ENCODE measurements at regions not wholly inside any gene's neighbourhood (a gene's known extent, or its start where the extent isn't known, plus 50 kb on each side); places are given as distances from the start of the nearest gene placed in this dataset.

DNA sequence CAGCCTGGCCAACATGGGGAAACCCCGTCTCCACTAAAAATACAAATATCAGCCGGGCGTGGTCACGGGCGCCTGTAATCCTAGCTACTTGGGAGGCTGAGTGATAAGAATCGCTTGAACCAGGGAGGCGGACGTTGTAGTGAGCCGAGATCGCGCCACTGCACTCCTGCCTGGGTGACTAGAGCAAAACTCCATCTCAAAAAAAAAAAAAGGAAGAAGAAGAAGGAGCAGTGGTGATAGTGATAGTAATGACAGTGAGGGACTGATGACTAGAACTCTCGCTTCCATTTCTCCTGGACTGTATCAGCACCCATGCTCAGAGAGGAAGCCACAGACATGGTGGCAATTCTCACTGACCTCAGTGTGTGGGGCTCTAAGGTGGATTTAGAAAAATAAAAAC is 52.6 kb upstream of the CLINT1 start:
- no peaks in the 10 kb centered on the region for H4K20me1 ChIP-seq (ENCODE audit: control insufficient read depth, insufficient read depth)
- intact Hi-C loops (cut with micrococcal nuclease; ENCODE audit: unreplicated experiment) (no loop called here), in situ Hi-C loops (cut with MboI) (no loop called here)
- DNase-seq (ENCODE audit: low read depth, low spot score) = no peak
- no peaks in the 10 kb centered on the region for H3K27me3 ChIP-seq (replicated peaks in 1 of 2; ENCODE audit: control insufficient read depth in 2 of 2, insufficient read depth in 2 of 2, low read length in 1 of 2)
- CTCF ChIA-PET = interaction anchor here (1.0 to 1.5 kb wide), 2 partner anchors 37 to 39 kb away, joined by 3 to 6 read pairs; no protein-coding TSS in a partner anchor
- H3K4me3 ChIP-seq = no peak overlapping the region
- BruUV-seq (replicated peaks) = no TSS peak
- no peak overlapping the region for H3K27ac ChIP-seq (ENCODE audit: control insufficient read depth, insufficient read depth)
- no peak overlapping the region for H2AFZ ChIP-seq (ENCODE audit: control insufficient read depth, low read depth, low read length)
- POLR2A ChIA-PET = interaction anchor here (0.7 to 1.0 kb wide), 2 partner anchors 9 to 54 kb away, joined by 3 to 5 read pairs; no protein-coding TSS in a partner anchor
- SMC1A ChIA-PET (ENCODE audit: uncharacterized antibody, unreplicated experiment) = interaction anchor here (0.9 to 1.2 kb wide), 3 partner anchors 10 to 12 kb away, joined by 3 read pairs; no protein-coding TSS in a partner anchor
- H3K9ac ChIP-seq (ENCODE audit: control insufficient read depth, insufficient read depth, low read length) = no peak overlapping the region
- peak; percentile 36 for ATAC-seq
- no peaks in the 10 kb centered on the region for H3K9me3 ChIP-seq (replicated peaks; ENCODE audit: control insufficient read depth, insufficient read depth, low read length)
- no peak for TF ChIP-seq SMARCA5 (IDR thresholded peaks at IDR 0.05)
- no peak for TF ChIP-seq HDAC6 (IDR thresholded peaks at IDR 0.05; ENCODE audit: unreplicated experiment)
- TF ChIP-seq ZNF274 (IDR thresholded peaks at IDR 0.05; ENCODE audit: insufficient read depth, insufficient read length) = no peak
- TF ChIP-seq, protein P1, sequence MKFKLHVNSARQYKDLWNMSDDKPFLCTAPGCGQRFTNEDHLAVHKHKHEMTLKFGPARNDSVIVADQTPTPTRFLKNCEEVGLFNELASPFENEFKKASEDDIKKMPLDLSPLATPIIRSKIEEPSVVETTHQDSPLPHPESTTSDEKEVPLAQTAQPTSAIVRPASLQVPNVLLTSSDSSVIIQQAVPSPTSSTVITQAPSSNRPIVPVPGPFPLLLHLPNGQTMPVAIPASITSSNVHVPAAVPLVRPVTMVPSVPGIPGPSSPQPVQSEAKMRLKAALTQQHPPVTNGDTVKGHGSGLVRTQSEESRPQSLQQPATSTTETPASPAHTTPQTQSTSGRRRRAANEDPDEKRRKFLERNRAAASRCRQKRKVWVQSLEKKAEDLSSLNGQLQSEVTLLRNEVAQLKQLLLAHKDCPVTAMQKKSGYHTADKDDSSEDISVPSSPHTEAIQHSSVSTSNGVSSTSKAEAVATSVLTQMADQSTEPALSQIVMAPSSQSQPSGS (IDR thresholded peaks at IDR 0.05; ENCODE audit: low read length) = no peak
- no peak for TF ChIP-seq CREB1 (IDR thresholded peaks at IDR 0.05; ENCODE audit: low read depth)
- TF ChIP-seq, protein P2, sequence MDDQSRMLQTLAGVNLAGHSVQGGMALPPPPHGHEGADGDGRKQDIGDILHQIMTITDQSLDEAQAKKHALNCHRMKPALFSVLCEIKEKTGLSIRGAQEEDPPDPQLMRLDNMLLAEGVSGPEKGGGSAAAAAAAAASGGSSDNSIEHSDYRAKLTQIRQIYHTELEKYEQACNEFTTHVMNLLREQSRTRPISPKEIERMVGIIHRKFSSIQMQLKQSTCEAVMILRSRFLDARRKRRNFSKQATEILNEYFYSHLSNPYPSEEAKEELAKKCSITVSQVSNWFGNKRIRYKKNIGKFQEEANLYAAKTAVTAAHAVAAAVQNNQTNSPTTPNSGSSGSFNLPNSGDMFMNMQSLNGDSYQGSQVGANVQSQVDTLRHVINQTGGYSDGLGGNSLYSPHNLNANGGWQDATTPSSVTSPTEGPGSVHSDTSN (IDR thresholded peaks at IDR 0.05; ENCODE audit: insufficient replicate concordance, low read depth, low read length) = no peak
- TF ChIP-seq KDM1A (IDR thresholded peaks at IDR 0.05; ENCODE audit: borderline replicate concordance) = no peak
- TF ChIP-seq SUPT20H (IDR thresholded peaks at IDR 0.05; ENCODE audit: borderline replicate concordance, control insufficient read depth, low read depth, low read length) = no peak
- TF ChIP-seq ZBED1 (IDR thresholded peaks at IDR 0.05; ENCODE audit: borderline replicate concordance) = no peak
- TF ChIP-seq GATAD2B (conservative IDR thresholded peaks at IDR 0.05; ENCODE audit: low read depth) = no peak
- TF ChIP-seq, protein P3, sequence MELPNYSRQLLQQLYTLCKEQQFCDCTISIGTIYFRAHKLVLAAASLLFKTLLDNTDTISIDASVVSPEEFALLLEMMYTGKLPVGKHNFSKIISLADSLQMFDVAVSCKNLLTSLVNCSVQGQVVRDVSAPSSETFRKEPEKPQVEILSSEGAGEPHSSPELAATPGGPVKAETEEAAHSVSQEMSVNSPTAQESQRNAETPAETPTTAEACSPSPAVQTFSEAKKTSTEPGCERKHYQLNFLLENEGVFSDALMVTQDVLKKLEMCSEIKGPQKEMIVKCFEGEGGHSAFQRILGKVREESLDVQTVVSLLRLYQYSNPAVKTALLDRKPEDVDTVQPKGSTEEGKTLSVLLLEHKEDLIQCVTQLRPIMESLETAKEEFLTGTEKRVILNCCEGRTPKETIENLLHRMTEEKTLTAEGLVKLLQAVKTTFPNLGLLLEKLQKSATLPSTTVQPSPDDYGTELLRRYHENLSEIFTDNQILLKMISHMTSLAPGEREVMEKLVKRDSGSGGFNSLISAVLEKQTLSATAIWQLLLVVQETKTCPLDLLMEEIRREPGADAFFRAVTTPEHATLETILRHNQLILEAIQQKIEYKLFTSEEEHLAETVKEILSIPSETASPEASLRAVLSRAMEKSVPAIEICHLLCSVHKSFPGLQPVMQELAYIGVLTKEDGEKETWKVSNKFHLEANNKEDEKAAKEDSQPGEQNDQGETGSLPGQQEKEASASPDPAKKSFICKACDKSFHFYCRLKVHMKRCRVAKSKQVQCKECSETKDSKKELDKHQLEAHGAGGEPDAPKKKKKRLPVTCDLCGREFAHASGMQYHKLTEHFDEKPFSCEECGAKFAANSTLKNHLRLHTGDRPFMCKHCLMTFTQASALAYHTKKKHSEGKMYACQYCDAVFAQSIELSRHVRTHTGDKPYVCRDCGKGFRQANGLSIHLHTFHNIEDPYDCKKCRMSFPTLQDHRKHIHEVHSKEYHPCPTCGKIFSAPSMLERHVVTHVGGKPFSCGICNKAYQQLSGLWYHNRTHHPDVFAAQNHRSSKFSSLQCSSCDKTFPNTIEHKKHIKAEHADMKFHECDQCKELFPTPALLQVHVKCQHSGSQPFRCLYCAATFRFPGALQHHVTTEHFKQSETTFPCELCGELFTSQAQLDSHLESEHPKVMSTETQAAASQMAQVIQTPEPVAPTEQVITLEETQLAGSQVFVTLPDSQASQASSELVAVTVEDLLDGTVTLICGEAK (IDR thresholded peaks at IDR 0.05; ENCODE audit: borderline replicate concordance) = no peak
- no peak for TF ChIP-seq TCF7 (IDR thresholded peaks at IDR 0.05; ENCODE audit: borderline replicate concordance)
- no peak for TF ChIP-seq SMAD5 (IDR thresholded peaks at IDR 0.05; ENCODE audit: low read depth)
- TF ChIP-seq, protein P4, sequence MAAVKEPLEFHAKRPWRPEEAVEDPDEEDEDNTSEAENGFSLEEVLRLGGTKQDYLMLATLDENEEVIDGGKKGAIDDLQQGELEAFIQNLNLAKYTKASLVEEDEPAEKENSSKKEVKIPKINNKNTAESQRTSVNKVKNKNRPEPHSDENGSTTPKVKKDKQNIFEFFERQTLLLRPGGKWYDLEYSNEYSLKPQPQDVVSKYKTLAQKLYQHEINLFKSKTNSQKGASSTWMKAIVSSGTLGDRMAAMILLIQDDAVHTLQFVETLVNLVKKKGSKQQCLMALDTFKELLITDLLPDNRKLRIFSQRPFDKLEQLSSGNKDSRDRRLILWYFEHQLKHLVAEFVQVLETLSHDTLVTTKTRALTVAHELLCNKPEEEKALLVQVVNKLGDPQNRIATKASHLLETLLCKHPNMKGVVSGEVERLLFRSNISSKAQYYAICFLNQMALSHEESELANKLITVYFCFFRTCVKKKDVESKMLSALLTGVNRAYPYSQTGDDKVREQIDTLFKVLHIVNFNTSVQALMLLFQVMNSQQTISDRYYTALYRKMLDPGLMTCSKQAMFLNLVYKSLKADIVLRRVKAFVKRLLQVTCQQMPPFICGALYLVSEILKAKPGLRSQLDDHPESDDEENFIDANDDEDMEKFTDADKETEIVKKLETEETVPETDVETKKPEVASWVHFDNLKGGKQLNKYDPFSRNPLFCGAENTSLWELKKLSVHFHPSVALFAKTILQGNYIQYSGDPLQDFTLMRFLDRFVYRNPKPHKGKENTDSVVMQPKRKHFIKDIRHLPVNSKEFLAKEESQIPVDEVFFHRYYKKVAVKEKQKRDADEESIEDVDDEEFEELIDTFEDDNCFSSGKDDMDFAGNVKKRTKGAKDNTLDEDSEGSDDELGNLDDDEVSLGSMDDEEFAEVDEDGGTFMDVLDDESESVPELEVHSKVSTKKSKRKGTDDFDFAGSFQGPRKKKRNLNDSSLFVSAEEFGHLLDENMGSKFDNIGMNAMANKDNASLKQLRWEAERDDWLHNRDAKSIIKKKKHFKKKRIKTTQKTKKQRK (IDR thresholded peaks at IDR 0.05; ENCODE audit: low read depth, low read length) = no peak
- no peak for TF ChIP-seq POLR2A (IDR thresholded peaks at IDR 0.05; ENCODE audit: low read depth, low read length)
- peaks cover 8% of the 10 kb centered on the region; the same call in 1 of the 2 replicates for H3K4me1 ChIP-seq (ENCODE audit: control insufficient read depth, insufficient read depth, low read length)
- H3K79me2 ChIP-seq (ENCODE audit: control insufficient read depth, insufficient read depth, low read length) = no peaks in the 10 kb centered on the region
- peak; percentile 64 for FAIRE-seq
- WGBS (ENCODE audit: insufficient coverage, insufficient replicate concordance, low lambda C conversion rate, missing lambda C conversion rate) = 88% methylated on average over 8 of the region's 12 CpGs
- H3K4me2 ChIP-seq (ENCODE audit: control insufficient read depth, insufficient read depth) = no peak overlapping the region
- no peaks in the 10 kb centered on the region for H3K36me3 ChIP-seq (ENCODE audit: control insufficient read depth in 2 of 2, insufficient read depth in 2 of 2, low read length in 1 of 2)
- RAD21 ChIA-PET (ENCODE audit: unreplicated experiment) = interaction anchor here (1.2 kb wide), 1 partner anchor 664 kb away, joined by 3 read pairs; no protein-coding TSS in a partner anchor
